ENCODE measurements at regions not wholly inside any gene's neighbourhood (a gene's known extent, or its start where the extent isn't known, plus 50 kb on each side); places are given as distances from the start of the nearest gene placed in this dataset.

GRCh38 chr1:98133131-98133530 is 212.3 kb upstream of the DPYD start:
- no peak for TF ChIP-seq POLR2A (IDR thresholded peaks at IDR 0.05)
- TF ChIP-seq, protein P1, sequence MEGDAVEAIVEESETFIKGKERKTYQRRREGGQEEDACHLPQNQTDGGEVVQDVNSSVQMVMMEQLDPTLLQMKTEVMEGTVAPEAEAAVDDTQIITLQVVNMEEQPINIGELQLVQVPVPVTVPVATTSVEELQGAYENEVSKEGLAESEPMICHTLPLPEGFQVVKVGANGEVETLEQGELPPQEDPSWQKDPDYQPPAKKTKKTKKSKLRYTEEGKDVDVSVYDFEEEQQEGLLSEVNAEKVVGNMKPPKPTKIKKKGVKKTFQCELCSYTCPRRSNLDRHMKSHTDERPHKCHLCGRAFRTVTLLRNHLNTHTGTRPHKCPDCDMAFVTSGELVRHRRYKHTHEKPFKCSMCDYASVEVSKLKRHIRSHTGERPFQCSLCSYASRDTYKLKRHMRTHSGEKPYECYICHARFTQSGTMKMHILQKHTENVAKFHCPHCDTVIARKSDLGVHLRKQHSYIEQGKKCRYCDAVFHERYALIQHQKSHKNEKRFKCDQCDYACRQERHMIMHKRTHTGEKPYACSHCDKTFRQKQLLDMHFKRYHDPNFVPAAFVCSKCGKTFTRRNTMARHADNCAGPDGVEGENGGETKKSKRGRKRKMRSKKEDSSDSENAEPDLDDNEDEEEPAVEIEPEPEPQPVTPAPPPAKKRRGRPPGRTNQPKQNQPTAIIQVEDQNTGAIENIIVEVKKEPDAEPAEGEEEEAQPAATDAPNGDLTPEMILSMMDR (IDR thresholded peaks at IDR 0.05), result no peak
- WGBS (ENCODE audit: insufficient coverage, low coverage, low lambda C conversion rate, missing lambda C conversion rate), result 31% methylated on average over 4 of the region's 4 CpGs

DNA sequence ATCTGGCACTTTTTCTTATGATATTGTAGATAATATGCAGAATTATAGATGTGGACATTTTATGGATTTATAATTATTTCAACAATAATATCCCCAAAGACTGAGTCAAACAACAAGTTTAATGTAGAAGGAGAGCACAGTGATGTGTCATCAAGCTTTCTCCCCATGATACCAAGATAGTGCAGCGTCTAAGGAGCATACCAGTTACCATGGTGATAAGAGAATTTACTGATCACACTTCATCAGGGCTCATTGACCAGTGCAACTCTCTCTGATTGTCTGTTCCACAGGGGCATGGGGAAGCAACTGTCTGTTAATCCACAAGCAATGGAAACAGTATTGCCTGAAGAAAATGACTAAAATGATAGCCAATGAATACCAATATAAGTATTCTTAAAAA is 209.6 kb upstream of the DPYD start:
- ATAC-seq (no peak), DNase-seq (no peak)
- intact Hi-C loops (cut with DNase I), result no loop called here
- WGBS (ENCODE audit: insufficient coverage, low coverage, low lambda C conversion rate, missing lambda C conversion rate), result 25% methylated on average over 1 of the region's 1 CpG
- no peaks in the 10 kb centered on the region for H3K27me3 ChIP-seq
- no peaks in the 10 kb centered on the region for H3K4me1 ChIP-seq
- H3K27ac ChIP-seq, result no peak overlapping the region
- no peak for TF ChIP-seq POLR2A (IDR thresholded peaks at IDR 0.05)
- TF ChIP-seq, protein P1 (IDR thresholded peaks at IDR 0.05), result no peak
- H3K36me3 ChIP-seq, result no peaks in the 10 kb centered on the region
- H3K9me3 ChIP-seq, result no peaks in the 10 kb centered on the region
- no peak overlapping the region for H3K4me3 ChIP-seq

More at GRCh38 chr1:98133131-98133530, 212.3 kb upstream of the DPYD start:
- H3K36me3 ChIP-seq, result no peaks in the 10 kb centered on the region
- no peaks in the 10 kb centered on the region for H3K4me1 ChIP-seq
- DNase-seq (no peak), ATAC-seq (peak in 3 of 4 donors; percentile 36 to 46 (median 43))
- no peaks in the 10 kb centered on the region for H3K9me3 ChIP-seq
- H3K4me3 ChIP-seq, result no peak overlapping the region
- intact Hi-C loops (cut with DNase I), result no loop called here
- no peaks in the 10 kb centered on the region for H3K27me3 ChIP-seq
- H3K27ac ChIP-seq, result no peak overlapping the region

- TF ChIP-seq POLR2A (IDR thresholded peaks at IDR 0.05), result no peak
- TF ChIP-seq, protein P1 (IDR thresholded peaks at IDR 0.05), result no peak
- no peaks in the 10 kb centered on the region for H3K4me1 ChIP-seq
- no peak overlapping the region for H3K27ac ChIP-seq
- no peak overlapping the region for H3K4me3 ChIP-seq
- H3K9me3 ChIP-seq, result no peaks in the 10 kb centered on the region
- H3K36me3 ChIP-seq, result no peaks in the 10 kb centered on the region
- no peaks in the 10 kb centered on the region for H3K27me3 ChIP-seq
- WGBS (ENCODE audit: insufficient coverage, low coverage, low lambda C conversion rate, missing lambda C conversion rate), result 50% methylated on average over 1 of the region's 1 CpG
- ATAC-seq, result no peak
- intact Hi-C loops (cut with DNase I), result no loop called here
- no peak for DNase-seq
These were observed 208.7 kb upstream of the DPYD start for GRCh38 chr1:98129491-98129890.

DNA sequence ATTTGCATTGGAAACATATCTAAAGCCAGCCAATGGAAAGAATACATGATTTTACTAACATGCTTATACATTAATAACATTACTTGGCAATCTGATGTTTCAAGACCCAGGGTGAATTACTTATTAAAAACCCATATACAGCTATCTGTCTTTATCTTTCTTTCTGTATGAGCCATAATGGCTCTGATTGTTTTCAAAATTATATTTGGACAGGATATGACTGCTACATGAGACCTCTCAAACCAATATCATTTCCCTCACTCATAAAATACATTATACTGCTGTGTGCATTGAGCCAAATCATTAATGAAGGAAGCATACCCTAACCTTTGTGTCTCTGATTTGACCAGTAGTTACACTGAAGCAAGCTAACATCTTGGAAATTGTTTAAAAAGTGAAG is 205.9 kb upstream of the DPYD start:
- intact Hi-C loops (cut with DNase I), result no loop called here
- TF ChIP-seq, protein P1 (IDR thresholded peaks at IDR 0.05), result no peak
- no peak for TF ChIP-seq POLR2A (IDR thresholded peaks at IDR 0.05)
- H3K36me3 ChIP-seq, result no peaks in the 10 kb centered on the region

DNA sequence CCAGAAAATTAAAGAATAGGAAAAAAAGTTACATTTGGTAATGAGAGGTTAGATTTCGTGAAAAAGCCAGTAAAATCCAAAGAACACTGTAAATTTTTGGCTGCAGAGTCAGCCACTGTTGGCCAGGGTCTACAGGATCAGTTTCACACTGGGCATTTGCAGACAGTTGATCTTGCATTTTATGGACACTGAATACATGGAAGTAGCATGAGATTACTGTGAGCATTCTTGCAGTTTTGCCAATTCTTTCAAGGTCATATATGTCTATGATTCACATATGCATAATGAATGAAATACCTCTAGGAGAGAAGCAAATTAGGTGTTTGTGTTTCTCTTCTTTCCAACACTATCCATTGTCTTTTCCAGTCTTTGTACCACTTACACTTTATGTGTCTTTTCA is 200.8 kb upstream of the DPYD start:
- ATAC-seq, result no peak
- Histone ChIP-seq H3K4me3 (no peak overlapping the region), H3K9me3 (no peaks in the 10 kb centered on the region), H3K4me1 (no peaks in the 10 kb centered on the region), H3K27ac (no peak overlapping the region), H3K36me3 (no peaks in the 10 kb centered on the region), H3K27me3 (no peaks in the 10 kb centered on the region)
- 5% methylated on average over 1 of the region's 1 CpG for WGBS (ENCODE audit: insufficient coverage, low coverage, low lambda C conversion rate, missing lambda C conversion rate)
- TF ChIP-seq, protein P1 (IDR thresholded peaks at IDR 0.05), result no peak
- no peak for TF ChIP-seq POLR2A (IDR thresholded peaks at IDR 0.05)
- intact Hi-C loops (cut with DNase I), result no loop called here
- no peak for DNase-seq

More for the DNA sequence above, 205.9 kb upstream of the DPYD start:
- no peaks in the 10 kb centered on the region for H3K27me3 ChIP-seq
- no peaks in the 10 kb centered on the region for H3K4me1 ChIP-seq
- ATAC-seq, result no peak
- H3K9me3 ChIP-seq, result no peaks in the 10 kb centered on the region
- no peak overlapping the region for H3K4me3 ChIP-seq
- DNase-seq, result no peak
- H3K27ac ChIP-seq, result no peak overlapping the region
